ENCODE measurements at regions not wholly inside any gene's neighbourhood (a gene's known extent, or its start where the extent isn't known, plus 50 kb on each side); places are given as distances from the start of the nearest gene placed in this dataset.

- TF ChIP-seq POLR2A (IDR thresholded peaks at IDR 0.05) (no peak), CTCF (IDR thresholded peaks at IDR 0.05) (no peak)
Observed at GRCh38 chr6:45795678-45796077, 220.0 kb downstream of the CLIC5 start.

Data from ovary (tissue), 3 donors.